GM21381 (cell line): ENCODE measurements at regions not wholly inside any gene's neighbourhood (a gene's known extent, or its start where the extent isn't known, plus 50 kb on each side); places are given as distances from the start of the nearest gene placed in this dataset.

ENCODE experiments used
- ATAC-seq: cut with Tn5 transposase; IDR thresholded peaks from one replicate; pipeline ENCODE4 v1.9.1; 2021; ENCODE audit warnings: mild to moderate bottlenecking, moderate library complexity; ENCODE audit not compliant: unreplicated experiment

DNA sequence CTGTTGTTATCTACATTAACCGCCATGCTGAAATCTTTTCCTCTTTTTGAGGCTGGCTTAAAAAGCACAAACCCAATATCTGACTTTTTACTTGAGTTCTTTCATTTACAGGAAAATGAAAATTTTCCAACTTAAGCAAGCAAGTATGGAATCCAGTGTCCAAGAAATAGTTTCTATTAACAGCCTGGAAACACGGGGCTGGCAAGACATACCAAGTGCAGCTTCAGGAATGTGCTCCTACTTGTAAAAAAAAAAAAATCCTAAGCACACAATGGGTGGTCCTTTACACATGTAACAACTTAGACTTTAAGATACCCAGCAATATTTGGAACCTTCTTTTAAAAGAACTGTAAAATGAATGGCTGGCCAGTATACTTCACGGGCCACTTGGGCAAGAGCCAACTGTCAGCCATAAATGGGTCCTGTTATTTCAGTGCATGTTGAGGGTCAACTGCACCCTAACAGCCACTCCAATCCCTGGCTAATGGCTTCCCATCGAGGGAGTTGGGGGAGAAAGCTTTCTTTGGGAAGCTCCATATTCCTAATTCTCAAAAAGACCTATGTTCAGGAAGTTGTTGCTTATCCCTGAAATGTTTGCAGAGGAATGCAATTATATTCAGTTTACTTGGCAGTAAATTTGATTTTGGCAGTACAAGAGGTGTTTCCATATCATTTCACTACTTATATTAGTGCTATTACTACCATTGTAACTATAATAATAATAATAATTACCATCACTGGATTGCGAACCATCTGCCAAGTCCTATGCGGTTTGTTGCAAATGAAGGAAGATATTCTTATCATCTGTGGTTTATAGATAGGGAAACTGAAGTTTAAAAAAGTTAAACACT is 236.4 kb upstream of the TMEM72 start:
- ATAC-seq = no peak

DNA sequence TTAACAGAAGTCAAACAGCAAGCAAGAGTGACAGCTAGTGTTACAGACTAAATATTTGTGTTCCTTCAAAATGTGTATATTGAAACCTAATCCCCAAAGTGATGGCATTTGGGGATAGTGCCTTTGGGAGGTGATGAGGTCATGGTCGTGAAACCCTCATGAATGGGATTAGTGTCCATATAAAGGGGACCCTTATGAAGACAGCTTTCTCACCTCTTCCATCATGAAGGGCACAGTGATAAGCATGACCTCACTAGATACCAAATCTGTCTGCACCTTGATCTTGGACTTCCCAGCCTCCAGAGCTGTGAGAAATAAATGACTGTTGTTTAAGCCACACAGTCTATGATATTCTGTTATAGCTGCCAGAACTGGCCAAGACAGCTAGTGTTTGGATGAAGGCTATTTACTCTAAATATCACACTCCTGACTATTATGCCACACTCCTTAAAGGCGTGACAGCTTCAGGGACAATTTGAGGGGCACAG is 235.7 kb upstream of the TMEM72 start:
- ATAC-seq = no peak

DNA sequence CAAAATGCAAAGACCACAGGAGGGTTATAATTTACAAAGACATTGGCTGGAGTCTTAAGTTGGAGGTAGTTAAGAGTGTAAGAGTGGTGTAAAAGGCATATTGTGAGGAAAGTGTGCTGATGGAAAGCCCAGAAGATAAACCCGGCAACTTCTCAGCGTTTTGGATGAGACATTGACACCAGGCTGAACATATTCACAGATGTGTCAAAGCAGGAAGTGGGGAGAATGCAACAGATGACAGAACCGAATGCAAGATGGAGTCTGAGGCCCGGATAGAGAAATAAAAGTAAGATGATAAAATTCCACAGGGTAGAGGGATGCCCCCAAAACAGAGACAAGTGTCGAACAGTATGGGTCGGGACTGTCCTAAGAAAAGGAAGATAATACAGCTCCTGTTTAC is 230.4 kb upstream of the TMEM72 start:
- ATAC-seq = no peak

DNA sequence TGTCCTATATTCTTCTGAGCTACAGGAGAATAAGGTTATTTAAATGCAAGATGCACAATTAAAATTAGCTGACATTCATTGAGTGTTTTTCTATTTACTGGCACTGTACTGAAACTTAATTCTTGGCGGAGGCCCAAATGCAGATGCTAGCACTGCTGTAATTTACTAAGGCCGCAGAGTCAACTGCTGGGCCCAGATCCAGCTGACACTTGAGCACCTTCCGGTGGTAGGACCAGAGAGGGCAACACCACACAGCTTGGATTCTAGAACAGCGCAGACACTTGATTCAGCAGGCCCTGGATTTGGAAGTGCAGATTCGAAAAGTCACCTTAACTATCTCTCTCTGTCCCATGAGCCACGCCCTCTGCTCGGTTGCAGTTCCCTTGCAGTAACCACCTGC is 228.6 kb upstream of the TMEM72 start:
- ATAC-seq = no peak

DNA sequence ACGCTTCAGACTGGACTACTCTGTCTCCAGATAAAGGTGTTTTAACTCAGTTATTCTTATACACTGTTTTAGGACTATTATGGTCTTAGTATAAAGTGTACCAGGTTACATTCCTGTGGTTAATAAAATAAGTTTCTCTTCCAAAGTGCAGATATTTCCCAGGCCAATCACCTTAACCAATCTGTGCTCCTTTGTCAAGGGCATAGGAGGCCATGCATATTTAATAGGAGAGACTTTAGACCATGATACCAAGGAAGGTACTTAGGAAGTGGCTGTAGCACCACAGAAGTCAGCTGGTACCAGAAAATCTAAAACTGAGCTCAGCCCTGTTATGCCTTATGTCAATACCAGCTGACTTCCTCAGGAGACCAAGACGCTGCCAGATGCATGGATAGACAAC is 226.5 kb upstream of the TMEM72 start:
- no peak for ATAC-seq

DNA sequence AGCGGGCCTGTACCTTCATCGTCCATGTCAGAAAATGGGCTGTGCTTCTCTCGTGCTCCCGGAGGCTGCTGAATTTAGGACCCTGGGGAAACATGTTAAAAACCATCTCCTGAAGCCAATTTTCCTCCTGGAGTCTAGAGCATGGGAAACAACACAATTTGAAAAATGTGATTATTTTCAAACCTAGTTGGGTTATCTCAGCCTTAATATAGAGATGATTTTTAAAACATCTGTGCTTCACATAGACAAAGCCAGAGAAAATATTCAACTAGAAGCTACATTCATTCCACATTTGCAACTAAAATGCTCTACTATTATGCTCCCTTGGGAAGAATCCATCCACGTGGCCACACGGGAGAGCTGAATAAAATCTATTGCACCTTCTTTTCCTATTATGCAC is 225.9 kb upstream of the TMEM72 start:
- no peak for ATAC-seq

DNA sequence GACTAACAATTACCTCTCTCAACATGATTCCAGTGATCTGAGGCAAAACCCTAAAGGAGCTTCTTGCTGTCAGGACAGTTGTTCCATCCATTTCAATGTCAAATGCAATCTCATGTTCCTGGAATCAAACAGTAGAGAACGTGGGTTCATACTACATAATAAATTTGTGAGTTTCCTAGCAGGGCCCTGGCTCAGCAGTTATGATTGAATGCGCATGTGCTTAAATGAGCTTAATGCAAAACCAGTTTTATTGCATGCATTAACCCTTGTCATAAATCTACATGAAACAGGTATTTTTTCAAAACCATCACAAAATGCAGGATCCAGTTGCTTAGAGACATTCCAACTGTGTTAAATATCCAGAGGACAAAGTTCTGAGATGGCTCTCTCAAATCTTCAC is 225.4 kb upstream of the TMEM72 start:
- no peak for ATAC-seq

DNA sequence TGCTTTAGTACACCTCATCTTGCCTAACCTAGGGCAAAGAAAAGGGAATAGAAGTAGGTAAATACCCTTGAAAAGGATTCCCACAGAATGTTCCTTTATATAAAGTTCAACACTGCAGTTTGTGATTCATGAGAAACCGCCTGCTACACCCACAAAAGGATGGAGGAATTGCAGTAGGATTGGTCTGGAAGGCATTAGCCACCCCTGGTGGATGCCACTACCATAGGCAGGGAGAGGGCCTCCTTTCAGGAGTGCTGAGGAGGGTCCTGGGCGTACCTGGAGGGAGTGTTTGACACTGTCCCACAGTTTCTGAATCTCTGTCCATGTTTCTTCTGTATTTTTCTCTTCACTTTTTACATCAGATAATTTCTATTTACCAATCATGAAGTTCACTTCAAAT is 221.8 kb upstream of the TMEM72 start:
- ATAC-seq = no peak

DNA sequence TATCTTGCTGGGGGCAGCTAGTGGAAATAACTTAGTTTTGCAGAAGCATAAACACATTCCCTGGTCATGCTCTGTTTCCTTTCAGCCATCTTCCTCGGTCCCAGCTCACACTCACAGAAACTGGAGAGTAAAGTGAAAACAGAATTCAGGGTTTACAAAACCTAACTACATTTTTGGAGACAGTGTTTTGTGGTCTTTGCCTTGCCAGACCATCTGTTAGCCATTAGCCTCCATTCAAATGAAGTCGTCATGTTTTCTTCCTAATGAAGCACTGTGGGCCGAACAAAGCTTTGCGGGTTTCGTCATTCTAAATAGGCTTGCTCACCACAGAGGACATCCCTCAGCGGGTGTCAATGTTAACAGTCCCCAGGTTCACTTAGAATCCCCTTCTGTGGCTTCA is 214.6 kb upstream of the TMEM72 start:
- ATAC-seq = no peak

DNA sequence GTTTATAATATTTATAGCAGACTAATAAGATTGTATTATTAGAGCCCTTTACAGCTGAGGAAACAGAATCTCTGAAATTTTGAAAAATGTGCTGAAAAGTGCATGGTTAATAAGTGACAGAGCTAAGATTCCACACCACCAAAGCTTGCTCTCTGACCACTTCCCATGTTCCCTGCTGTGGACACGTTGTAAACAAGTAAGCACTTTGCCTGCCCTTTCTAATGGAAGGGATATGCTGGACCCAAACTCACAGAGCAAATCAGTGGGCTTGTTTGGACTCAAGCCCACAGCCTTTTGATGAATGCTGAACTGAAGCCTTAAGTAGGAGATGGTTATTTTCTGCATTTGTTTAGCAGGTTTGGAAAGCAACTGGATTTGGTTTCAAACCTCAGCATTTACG is 214.0 kb upstream of the TMEM72 start:
- no peak for ATAC-seq

DNA sequence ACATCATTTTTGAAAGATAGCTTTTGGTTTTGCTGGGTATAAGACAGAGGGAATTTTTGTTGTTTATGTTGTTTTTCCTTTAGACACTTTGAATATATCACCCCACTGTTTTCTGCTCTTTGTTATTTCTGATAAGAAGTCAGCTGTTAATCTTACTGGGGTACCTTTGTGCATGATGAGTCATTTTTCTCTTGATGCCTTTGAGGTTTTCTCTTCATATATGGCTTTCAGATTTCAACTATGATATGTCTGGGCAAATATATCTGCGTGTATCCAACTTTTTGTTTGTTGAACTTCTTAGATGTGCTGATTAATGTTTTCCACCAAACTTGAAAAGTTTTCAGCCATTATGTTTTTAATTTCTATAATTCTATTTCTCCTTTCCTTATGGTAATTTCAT is 208.6 kb upstream of the TMEM72 start:
- no peak for ATAC-seq

DNA sequence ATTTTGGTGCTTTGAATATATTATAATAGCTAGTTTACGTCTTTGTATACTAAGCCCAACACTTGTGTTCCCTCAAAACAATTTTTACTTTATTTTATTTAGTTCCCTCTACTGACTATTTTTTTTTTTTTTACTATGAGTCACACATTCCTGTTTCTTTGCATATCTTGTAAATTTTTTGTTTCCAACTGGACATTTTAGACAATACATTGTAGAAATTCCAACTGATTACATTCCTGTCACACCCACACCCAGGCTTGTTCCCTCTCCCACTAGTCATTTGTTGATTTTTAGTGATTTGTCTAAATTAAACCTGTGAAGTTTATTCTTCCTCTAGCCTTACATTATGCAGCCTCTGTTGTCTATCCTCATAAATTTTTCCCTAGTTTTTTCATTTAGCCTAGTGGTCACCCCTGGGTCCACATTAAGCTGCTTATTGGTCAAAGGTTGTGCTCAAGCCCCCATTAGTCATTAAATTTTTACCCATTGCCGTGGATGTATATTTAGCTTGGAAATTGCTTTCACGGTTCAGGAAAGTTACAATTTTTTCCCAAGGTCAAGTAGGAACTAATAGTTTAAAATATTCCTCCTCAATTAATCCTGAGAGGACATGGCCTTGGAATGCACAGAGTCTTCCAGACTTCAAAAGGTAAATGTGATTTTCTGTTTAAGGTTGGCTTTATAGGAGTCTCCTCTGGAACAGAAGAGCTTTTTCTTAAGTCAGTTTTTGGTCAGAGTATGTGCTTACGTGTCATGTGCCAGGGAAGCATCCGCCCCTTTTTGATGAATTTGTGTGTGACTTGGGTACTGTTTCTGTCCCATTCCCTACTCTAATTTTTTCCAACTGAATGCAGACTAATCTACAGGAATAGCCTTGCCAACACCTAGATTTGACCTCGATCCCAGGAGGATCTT is 207.6 kb upstream of the TMEM72 start:
- ATAC-seq = no peak

DNA sequence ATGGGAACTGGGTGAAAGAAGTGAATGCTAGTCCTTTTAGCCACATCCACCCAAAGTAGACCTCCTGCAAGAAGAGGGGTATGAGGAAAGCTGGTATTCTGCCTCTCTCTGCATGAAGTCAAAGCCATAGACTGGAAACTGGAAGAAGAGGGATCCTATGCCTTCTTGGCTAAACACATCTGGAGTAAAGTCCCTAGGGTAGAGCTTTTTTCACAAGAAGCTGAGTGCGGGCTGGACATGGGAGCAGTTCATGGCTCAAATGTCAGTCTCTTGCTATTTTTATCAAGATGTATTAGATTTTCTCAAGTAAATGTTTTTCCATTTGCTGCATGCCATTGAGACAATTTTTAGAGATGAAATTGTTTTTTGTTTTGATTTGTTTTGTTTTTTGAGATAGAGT is 206.5 kb upstream of the TMEM72 start:
- ATAC-seq = no peak

DNA sequence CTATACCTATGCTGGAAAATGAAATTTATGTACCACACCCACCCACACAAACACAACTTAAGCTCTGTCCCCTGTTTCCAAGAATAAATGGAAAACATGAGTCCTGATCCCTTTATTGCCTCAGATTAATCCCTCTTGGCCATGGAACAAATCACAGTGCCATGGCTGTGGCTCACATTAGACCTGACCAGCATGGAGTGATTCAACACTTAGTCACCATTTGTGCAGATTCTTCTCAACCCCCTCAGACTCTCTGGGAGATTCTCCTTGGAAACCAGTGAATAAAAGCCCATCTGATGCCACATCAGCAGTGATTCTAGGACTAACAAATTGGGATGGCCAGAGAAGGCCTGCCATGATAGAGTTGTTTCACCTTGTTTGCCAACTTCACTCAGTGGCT is 204.4 kb upstream of the TMEM72 start:
- no peak for ATAC-seq

DNA sequence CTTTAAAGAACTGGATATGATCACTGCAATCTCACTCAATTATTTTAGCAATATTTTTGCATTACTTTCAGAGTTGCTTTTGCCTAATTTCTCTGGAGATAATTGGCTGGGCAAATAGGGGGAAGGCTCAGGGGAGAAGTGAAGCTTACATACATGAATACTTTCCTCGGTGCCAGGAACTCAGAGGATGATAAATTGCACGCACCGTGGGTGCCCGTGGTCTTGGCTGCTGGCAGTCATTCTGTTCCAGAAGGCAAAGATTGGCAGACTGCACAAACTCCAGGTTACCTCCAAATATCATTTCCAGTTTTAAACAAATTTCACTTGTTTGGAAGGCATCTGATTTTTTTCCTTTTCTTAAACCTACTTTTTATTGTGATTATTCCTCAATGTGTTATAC is 197.8 kb upstream of the TMEM72 start:
- no peak for ATAC-seq

DNA sequence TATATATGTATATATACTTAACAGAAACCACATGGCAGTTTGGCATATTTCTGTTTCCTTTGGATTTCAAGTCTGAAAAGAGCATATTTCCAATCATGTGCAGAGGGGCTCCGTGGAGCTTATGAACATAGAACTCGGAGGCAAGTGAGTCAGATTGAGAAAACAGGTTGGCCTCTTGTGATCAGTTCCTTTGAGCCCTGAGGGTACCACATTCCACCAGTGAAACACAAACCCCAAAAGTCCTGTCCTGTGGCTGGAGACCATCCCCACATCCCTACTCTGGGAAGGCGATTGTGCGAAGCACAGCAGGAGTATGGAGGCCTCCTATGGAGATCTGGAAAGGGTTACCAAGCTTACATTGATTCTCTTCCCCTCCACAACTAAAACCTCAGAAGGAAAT is 196.7 kb upstream of the TMEM72 start:
- ATAC-seq = no peak

DNA sequence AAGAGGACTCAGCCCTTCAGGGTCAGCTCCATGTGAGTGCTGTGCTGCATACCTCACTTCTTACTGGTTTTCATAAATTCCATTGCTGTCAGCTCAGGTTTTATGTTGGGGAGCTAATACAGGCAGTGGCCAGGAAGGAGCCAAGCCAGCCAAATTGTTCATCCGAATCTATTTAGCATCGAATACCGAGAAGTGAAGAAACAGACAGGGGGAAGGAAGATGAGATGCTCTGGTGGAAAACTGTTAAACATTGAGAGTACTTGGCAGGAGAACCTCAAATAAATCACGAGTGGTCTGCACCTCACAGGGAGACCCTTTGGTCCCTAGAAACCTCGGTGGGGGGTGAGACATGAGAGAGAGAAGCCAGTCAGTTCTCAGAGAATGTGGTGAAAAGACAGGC is 196.0 kb upstream of the TMEM72 start:
- no peak for ATAC-seq

DNA sequence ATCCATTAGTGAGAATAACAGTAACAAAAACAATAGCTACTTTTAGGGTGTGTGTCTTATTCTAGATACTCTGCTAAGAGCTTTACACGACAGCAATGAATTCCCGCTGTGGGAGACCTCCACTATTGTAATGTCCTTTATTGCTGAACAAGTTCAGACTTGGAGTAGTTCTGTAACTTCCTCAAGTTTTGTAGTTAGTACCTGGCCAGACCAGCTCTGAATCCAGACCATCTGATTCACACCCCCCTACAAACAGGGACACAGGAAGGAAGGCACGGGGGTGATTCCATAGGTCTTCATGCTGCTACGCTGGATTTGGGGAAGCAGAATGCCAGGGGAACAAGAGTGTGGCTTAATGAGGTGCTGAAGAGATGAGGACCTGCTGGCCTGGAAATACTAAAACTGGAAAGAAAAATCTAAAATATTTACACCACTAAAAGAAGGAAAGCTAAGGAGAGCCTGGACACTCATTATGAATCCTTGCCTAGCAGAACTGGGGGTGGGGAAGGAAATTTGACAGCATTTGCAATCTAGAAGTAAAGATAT is 194.6 kb upstream of the TMEM72 start:
- no peak for ATAC-seq

DNA sequence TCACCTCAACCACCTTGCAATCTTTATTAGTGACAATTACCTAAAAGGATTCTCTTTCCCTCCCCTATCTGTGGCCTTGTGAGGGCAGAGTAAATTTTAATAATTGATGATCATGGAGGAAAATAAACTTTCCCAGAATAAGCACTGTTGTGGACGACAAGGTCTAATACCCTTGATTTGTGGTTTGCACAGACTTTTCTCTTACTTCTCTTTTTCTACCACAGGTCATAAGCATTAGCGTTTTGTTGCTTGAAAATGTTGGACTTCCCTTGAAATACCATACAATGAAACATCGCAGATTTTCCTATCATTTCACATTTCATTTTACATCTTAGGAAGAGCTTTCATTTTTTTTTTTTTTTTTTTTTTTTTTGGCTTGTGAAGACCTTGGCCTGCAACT is 188.1 kb upstream of the TMEM72 start:
- ATAC-seq = no peak

DNA sequence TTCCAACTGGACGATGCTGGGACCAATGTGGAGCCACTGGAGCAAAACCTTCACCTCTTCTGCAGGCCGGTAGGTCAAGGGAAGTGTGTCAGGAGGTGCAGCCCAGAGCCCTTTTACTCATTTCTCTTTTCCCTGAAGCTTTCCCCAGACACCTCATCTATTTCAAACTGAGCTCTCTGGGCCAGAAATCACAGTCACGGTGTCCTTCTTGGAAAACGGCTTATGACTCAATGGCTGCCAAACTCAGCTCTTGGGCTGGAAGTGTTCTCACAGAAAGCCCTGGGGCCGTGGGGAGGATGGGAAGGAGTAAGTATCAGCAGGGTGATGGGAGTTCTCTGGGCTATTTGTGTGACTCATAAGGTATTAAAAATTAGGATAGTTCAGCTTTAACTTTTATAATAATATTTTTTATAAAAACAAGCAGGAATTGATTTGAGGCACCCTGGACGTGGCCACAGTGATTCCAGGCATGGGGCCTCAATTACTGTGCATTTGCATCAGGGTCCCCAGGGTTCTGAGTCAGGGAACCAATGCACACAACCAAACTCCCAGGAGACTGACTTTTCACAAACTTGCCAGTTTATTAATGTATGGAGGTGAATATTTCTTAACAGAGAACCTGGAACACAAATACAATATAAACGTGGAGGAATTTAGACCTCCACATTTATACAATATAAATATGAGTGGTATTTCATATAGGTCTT is 187.4 kb upstream of the TMEM72 start:
- ATAC-seq = no peak
